ENCODE measurements at regions not wholly inside any gene's neighbourhood (a gene's known extent, or its start where the extent isn't known, plus 50 kb on each side); places are given as distances from the start of the nearest gene placed in this dataset.
"Not testable (repeated sequence)": the region's sequence is repeated elsewhere in the genome, so short reads cannot be mapped to it uniquely, and the experiment has no call there.

DNA sequence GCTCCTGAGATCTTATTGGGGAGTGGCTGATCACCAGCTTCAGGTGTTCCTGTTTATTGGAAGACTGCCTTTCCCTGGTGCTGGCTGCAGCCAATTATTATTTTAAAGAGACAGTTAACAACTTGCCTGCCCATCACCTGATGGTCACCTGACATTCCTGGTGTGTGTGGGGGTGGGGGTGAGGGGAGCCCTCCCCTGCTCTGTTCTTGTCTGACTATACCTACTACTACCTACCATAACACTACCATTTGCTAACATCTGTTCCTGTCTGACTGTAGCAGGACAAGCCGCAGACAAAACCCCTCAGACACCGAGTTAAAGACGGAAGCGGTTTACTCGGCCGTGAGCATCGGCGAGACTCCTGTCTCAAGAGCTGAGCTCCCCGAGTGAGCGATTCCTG, 54.9 kb upstream of the NBPF3 start:
- no peak for TF ChIP-seq ZNF274 (IDR thresholded peaks at IDR 0.05; ENCODE audit: low read depth, low read length)
- no peak overlapping the region for H3K4me3 ChIP-seq (ENCODE audit: low read length)

DNA sequence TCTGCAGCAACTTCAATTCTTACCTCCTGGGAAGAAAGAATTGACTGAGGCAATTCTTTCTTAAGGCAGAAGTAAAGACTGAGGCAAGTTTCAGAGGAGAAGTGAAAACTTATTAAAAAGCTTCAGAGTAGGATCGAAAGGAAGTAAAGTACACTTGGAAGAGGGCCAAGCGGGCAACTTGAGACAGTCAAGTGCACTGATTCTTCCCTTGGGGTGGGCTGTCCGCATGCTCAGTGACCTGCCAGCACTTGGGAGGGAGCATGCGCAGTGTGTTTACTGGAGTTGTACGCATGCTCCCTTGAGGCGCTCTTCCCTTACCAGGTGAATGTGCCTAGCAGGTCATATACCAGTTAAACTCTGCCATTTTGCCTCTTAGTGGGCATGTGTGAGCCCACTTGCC, 55.3 kb upstream of the NBPF3 start:
- no peak for TF ChIP-seq ZNF274 (IDR thresholded peaks at IDR 0.05; ENCODE audit: low read depth, low read length)

GRCh38 chr1:21383785-21384401, 56.0 kb upstream of the NBPF3 start:
- no peak for TF ChIP-seq ZNF274 (IDR thresholded peaks at IDR 0.05; ENCODE audit: low read depth, low read length)
- H3K4me3 ChIP-seq (ENCODE audit: low read length): no peak overlapping the region

More for the DNA sequence above, 55.3 kb upstream of the NBPF3 start:
- H3K4me3 ChIP-seq (ENCODE audit: low read length): no peak overlapping the region

DNA sequence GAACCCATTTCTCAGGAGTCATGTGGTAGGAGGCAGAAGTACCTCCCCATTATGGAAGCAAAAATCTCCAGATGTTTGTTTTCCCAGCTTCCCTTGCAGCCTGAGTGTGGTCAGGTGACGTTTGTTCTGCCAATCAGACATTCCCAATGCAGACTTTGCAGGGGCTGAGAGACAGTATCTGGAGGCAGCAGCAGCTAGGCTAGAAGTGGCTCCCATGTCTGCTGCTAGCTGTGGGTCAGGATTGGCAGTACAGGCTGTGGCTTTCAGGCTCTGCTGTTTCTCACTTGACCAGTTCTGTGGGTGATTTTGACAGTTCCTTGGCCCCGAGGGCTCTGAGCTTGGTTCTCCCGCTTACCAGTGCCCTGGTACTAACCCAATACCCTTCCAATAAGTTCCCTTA, 58.6 kb upstream of the NBPF3 start:
- TF ChIP-seq ZNF274 (IDR thresholded peaks at IDR 0.05; ENCODE audit: low read depth, low read length): no peak
- H3K4me3 ChIP-seq (ENCODE audit: low read length): no peak overlapping the region

DNA sequence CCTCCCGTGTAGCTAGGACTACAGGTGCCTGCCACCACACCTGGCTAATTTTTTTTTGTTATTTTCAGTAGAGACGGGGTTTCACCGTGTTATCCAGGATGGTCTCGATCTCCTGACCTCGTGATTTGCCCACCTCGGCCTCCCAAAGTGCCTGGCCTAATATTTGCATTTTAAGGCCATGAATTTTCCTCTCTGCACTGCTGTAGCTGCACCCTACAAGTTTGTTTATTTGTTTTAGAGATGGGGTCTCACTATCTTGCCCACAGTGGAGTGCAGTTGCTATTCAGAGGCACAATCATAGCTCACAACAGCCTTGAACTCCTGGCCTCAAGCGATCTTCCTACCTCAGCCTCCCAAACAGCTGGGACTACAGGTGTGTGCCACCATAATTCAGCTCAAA, 59.8 kb upstream of the NBPF3 start:
- not testable (repeated sequence) for H3K4me3 ChIP-seq (ENCODE audit: low read length)

GRCh38 chr1:21379571-21379970, 60.4 kb upstream of the NBPF3 start:
- no peak for TF ChIP-seq ZNF274 (IDR thresholded peaks at IDR 0.05; ENCODE audit: low read depth, low read length)
- H3K4me3 ChIP-seq (ENCODE audit: low read length): no peak overlapping the region

DNA sequence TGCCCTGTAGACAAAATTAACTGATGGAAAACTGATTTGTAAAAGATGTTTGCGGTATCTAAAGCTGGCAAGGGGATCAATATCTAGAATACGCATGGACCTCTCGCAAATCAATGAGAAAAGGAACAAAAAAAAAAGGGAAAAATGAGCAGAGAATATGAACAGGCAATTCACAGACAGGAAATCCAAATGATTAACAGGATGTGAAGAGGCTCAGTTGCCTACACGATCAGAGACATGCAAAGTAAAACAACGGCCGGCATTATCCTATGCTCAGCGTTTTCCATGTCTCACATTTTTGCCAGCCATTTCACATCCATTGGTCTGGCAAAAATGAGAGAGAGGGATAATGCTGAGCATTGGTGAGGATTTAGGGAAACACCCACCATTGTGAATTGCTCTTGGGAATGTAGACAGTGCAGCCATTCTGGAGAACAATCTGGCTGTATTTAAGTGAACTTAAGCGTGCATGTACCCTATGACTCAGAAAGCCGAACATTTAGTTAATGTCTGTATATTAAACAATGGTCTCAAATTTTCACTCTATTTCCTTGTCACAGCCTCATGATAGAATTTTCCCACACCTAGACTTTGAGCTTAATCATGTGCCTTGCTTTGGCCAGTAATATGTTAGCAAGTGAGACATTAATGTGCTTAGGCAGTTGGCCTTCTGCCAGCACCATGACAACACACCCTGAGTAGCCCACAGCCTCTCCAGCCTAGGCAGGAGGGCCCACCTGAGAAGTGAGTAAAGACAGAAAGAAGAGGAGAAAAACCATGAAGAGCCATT, 61.0 kb upstream of the NBPF3 start:
- no peak for TF ChIP-seq ZNF274 (IDR thresholded peaks at IDR 0.05; ENCODE audit: low read depth, low read length)
- no peak overlapping the region for H3K4me3 ChIP-seq (ENCODE audit: low read length)

DNA sequence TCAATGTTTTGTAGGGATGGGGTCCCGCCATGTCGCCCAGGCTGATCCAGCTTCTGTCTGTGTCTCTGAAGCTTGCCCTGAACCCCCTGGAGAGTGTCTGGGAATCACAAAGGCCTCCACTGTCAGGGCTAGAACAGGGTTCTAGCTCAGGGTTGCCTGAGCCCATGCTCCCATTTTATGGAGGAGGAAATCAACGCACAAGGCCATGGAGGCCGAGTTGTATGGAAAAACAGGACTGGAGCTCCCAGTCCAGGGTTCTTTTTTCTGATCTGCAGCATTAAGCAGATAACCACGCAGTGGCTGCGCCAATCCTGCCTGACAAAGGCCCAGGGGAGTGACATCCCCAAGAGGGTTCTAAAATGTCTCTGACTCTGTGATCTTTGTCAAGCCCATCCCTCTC, 67.6 kb upstream of the NBPF3 start:
- no peak overlapping the region for H3K4me3 ChIP-seq (ENCODE audit: low read length)
- TF ChIP-seq ZNF274 (IDR thresholded peaks at IDR 0.05; ENCODE audit: low read depth, low read length): no peak

DNA sequence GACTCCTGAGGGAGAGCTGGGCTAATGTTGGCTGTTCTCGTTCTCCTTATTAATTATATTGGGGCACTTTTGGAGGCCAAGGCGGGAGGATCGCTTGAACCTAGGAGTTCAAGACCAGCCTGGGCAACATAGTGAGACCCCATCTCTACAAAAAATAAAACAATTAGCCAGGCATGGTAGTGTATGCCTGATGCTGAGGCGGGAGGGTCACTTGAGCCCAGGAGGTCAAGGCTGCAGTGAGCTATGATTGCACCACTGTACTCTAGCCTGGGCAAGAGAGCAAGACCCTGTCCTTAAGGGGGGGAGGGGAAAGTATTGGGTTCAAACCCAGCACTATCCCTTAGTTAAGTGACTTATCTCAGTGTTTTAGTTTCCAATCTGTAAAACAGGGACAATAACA, 70.0 kb upstream of the NBPF3 start:
- H3K4me3 ChIP-seq (ENCODE audit: low read length): no peak overlapping the region
- no peak for TF ChIP-seq ZNF274 (IDR thresholded peaks at IDR 0.05; ENCODE audit: low read depth, low read length)

DNA sequence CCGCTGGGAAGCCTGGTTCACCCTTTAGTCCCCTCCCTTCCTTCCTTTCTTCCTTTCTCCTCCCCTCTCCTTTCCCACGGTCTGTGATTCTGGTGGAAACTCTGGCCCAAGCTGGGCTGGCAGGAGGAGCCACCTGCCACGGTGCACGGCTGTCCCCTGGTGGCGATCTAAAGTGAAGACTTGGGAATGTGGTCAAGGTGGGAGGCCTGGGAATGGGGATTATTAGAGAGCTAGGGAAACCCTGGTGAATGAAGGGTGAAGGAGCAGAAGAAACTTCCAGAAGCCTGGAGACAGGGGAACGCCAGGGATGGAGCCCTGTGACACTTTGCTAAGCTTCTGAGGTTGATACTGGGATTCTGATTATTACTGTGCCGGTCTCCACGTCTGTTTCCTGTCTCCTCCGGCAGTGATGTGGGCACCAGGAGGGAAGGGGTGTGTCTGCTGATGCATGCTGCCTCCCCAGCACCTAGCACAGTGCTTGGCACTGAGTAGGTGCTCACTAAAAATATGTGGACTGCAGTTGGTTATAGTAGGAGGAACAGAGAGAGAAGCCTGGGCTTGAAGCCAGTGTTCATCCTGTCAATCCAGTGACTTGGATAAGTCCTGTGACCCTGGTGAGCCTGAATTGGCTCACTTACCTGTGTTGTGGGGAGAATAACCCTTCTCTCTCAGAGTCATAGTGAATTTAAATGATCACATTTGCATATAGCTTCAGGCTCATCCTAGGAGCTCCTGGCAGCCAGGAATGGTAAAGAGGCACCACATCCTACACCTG, 71.2 kb upstream of the NBPF3 start:
- TF ChIP-seq ZNF274 (IDR thresholded peaks at IDR 0.05; ENCODE audit: low read depth, low read length): no peak
- H3K4me3 ChIP-seq (ENCODE audit: low read length): no peak overlapping the region

GRCh38 chr1:21367973-21368514, 71.9 kb upstream of the NBPF3 start:
- not testable (repeated sequence) for H3K4me3 ChIP-seq (ENCODE audit: low read length)

DNA sequence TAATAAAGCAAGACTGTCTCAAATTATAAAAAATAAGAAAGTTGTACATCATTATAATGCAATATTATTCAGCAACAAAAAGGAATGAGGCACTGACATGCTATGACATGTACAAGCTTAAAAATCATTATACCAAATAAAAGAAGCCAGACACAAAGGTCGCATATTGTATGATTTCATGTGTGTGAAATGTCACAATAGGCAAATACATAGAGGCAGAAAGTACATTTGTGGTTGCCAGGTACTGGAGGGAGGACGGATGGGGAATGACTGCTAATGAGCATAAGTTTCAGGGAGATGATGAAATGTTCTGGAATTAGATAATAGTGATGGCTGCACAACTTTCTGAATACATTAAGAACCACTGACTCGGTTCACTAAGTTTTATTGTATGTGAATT, 73.6 kb upstream of the NBPF3 start:
- no peak for TF ChIP-seq ZNF274 (IDR thresholded peaks at IDR 0.05; ENCODE audit: low read depth, low read length)
- no peak overlapping the region for H3K4me3 ChIP-seq (ENCODE audit: low read length)

DNA sequence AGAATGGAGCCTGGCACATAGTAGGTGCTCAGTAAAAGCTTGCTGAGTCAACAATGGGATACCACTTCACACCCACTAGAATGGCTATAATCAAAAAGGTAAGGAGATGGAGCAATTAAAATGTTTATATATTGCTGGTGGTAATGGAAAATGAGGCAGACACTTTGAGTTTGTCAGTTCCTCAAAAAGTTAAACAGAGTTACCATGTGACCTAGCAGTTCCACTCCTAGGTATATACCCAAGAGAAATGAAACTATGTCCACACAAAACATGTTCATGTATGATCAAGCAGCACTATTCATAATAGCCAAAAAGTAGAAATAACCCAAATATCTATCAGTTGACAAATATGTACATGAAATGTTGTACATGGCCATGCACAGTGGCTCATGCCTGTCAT, 74.8 kb upstream of the ECE1 start:
- no peak for TF ChIP-seq ZNF274 (IDR thresholded peaks at IDR 0.05; ENCODE audit: low read depth, low read length)
- no peak overlapping the region for H3K4me3 ChIP-seq (ENCODE audit: low read length)

DNA sequence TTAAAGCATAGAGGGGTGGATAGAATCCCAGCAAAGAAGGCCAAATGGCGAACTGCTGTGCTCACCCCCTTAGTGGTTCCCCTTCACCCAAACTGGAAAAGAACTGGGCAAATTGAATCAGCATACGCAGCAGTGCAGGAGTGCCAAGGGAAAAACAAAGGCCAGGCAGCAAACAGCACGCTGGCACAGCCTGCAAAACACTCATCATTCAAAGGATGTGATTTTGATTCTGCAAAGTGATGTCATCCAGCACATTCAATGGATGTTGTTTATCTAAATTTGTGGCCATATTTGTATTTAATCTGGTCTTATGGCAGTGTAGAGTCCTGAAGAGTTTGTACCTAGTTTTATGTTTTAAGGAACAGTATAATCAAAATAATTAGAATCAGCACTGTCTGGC, 71.8 kb upstream of the ECE1 start:
- no peak for TF ChIP-seq ZNF274 (IDR thresholded peaks at IDR 0.05; ENCODE audit: low read depth, low read length)
- H3K4me3 ChIP-seq (ENCODE audit: low read length): no peak overlapping the region

GRCh38 chr1:21361506-21361905, 71.2 kb upstream of the ECE1 start:
- no peak for TF ChIP-seq ZNF274 (IDR thresholded peaks at IDR 0.05; ENCODE audit: low read depth, low read length)
- H3K4me3 ChIP-seq (ENCODE audit: low read length): no peak overlapping the region
